CD4-positive, alpha-beta T cell treated with Interleukin-1 beta for 1 hour (primary cell): ENCODE measurements at regions not wholly inside any gene's neighbourhood (a gene's known extent, or its start where the extent isn't known, plus 50 kb on each side); places are given as distances from the start of the nearest gene placed in this dataset.

Experiments used
- DNase-seq, 2 donors: peaks; one replicate each; pipeline ENCODE4 v3.0.0-alpha.2; 2020 to 2022

DNA sequence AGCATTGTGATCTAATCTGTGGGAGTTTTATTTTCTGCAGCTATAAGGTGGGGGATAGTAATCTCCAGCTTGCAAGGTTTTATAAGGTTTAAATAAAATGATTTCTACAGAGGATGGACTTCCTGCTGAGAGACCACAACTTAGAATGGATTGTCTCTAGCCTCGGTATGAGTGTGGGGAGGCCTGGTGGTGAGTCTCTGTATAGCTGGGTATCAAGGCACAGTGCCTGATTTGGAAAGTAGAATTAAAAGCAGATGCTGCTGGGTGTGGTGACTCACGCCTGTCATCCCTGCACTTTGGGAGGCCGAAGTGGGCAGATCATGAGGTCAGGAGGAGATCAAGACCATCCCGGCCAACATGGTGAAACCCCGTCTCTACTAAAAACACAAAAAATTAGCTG is 162.0 kb upstream of the GATB start:
- no peak for DNase-seq

DNA sequence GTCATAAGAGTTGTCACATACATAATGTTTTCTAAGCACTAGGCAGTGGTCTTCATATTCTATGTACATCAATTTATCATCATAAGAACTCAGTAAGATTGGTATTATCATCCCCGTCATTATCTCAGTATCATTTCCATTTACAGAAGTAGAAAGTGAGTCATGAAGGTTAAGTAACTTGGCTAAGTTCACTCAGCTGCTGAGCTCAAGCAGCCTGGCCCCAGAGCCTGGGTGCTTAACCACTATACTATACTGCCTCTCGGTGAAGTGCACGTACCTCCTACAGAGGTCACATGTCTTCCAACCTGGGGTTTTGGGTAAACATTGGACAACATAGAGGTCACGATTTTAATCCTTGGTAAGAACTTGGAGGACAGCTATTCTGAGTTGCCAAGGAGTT is 161.5 kb upstream of the GATB start:
- DNase-seq, result no peak

DNA sequence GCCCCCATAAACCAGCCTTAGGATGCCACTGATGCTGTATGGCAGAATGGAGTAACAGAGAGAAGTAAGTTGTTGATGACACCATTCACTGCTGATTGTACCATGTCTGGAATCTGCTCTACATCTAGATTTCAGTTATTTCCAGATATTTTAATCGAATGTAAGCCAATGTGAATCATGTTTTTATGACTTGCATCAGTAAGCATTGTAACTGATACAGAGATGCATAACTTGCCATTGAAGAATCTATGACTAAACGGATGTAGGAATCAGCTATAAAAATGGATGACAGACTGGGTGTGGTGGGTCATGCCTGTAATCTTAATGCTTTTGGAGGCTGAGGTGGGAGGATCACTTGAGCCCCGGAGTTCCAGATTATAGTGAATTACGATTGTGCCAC is 161.0 kb upstream of the GATB start:
- DNase-seq, result no peak

DNA sequence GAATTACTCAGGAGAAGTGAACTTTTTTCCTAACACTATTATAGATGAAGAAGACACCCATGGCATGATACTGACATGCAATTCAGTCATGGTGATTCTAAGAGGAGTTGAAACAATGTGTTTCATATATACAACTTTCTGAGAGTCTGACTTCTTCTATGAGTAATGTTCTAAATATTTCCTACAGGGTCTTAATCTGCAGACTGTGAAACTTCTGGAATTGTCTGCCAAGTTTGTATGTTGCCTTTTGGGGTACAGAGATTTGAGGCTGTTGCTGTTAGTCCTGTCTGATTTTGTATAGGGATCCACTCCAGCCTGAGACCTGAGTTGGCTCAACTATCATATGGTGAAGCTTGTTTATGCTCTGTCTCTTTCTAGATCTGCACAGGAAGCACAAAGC is 160.6 kb upstream of the GATB start:
- DNase-seq, result no peak

DNA sequence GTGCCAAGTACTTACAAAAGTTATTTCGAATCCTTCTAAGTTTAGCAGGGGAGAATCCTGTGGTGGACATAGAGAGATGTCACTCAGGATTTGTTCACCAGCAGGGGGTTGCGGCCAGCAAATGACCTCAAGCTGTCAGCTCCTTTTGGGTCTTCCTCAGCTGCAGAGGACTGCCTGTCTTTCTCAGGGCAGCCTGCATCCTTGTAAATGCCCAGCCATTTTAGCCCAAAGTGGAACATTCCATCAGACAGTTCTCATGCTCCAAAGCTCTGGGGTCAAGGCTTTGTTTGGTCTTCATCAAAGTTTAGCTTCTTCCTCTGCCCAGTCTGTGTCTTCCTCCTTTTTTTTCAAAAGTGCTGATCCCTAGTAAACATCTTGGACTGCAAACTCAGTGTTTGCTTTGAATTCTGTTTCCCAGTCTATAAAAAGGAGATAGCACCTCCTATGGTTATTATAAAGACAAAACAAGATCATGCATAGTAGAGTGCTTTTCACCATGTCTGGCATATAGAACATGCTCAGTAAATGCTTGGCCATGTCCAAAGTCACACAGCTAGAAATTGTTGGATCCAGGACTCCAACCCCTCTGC is 156.4 kb upstream of the GATB start:
- no peak for DNase-seq

DNA sequence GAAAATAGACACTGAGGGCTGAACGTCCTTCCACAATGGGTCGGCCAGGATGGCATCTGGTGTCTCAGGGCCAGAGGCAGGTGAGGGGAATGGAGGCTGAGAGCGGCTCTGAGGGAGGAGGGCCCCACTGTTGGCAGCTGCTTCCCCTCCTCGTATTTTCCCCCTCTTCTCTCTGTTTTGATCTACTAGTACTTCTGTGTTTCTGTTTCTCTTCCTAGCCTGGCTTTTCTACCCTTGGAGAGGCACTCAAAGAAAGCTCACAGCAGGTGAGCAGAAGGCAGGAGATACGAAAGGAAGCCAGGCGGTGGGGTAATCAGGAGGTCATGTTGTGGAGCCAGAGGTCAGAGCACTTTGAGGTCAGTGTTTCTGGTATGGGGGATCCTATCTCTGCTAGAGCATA is 151.8 kb upstream of the GATB start:
- no peak for DNase-seq

DNA sequence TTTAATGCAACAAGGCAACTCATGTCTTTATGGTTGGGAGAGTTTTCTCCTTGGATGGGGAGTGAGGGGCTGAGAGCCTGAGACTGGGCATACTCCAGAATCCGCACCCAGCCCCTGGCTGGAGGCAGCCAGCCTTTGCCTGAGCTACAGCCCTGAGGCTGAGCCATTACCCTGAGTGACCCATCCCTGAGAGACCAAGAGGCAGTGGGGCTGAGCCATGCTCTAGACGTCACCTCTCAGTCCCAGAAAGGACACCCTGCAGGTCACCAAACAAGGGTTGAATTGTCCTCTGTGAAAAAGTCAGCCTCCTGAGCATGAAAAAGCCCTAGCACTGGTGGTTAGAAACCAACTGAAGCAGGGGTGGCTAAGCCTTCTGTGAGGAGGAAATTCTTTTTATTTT is 151.2 kb upstream of the GATB start:
- no peak for DNase-seq

DNA sequence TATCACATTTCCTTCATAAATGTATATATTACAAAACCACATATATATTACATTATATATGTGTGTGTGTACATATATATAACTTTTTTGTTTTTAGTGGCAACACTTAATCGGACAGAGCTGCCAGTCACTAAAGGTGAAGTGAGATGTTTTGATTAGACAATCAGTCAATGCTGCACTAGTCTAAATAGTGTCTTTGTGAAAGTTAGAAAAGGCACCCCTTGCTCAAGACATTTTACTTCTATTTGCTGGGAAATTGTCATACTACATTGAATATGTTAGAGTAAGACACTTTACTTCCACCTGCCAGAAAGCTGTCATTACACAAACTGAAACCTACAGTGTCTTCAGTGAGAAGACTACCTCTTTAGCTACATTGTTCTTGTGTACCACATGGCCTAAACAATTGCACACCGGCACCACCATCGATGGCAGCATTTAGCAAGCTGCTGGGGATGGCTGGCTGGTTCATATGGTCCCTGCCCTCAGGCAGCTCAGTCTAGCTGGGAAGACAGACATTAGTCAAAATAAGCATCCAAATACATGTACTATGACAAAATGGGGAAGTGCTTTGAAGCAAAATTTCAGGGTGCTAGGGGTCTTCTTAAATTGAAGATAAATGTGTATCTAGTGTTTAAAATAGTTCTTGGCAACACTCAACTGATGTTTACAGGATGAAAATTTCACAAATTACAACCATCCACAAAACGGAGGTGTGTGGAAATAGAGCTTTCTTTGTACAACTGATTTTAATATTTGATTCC is 148.1 kb upstream of the GATB start:
- no peak for DNase-seq

DNA sequence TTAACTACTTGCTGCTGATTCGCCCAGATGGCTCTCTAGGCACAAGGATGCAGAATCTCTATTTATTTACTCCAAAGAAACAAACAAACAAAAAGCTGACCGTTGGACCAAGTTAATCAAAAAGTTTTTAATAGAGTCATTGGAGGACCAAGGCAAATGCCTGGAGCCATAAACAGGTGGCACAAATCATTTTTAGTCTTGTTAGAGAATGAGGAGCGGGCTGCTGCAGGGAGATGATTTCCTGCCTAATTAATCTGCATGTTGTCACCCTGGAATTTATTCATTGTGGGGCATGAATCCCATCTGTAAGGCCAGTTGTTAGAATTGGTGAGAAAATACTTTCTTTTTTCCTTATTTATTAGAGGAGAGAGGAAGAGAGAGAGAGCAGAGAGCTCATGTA is 147.4 kb upstream of the GATB start:
- DNase-seq, result no peak

DNA sequence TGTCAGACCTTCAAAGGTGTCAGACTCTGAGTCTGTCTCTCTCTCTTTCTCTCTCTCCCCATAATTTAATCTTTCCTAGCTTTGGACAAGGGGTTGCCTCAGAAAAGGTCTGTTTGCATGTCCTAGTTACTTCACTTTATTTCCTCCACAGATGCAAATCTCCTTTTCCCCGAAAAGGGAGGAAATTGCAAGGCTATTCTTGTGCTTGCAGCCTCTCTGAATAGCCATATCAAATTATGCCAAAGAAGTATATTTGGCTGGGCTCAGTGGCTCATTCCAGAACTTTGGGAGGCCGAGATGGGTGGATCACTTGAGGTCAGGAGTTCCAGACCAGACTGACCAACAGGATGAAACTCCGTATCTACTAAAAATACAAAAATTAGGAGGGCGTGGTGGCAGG is 145.6 kb upstream of the GATB start:
- DNase-seq, result no peak

DNA sequence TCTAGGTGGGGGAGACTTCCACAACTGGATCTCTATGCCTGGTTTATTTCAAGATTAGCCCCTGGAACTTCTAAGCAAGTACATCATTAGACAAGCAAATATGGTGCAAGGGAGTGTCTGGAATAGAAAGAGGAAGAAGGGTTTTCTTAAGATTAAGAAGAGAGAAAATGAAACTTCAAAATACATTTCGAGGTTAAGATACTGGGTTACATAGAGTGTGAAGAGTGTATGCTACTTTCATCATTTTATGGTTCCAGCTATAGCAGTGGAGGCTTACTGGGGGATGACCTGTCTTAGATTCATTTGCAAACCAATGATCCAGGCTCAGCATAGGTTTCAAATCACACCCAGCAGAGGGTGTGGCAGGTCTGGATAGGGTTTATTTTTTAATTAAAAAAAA is 144.4 kb upstream of the GATB start:
- no peak for DNase-seq

DNA sequence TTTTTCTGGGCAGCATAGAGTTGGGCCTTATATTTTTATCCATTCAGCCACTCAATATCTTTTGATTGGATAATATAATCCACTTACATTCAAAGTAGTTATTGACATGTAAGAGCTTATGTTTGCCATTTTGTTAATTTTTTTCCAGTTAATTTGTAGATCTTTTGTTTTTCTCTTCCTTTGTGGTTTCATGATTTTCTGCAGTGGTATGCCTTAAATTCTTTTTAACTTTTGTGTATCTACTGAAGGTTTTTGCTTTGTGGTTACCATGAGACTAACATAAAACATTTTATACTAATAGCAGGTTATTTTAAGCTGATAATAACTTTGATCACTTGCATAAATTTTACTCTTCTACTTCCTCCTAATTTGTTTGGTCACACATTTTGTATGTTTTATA is 140.8 kb upstream of the GATB start:
- no peak for DNase-seq

DNA sequence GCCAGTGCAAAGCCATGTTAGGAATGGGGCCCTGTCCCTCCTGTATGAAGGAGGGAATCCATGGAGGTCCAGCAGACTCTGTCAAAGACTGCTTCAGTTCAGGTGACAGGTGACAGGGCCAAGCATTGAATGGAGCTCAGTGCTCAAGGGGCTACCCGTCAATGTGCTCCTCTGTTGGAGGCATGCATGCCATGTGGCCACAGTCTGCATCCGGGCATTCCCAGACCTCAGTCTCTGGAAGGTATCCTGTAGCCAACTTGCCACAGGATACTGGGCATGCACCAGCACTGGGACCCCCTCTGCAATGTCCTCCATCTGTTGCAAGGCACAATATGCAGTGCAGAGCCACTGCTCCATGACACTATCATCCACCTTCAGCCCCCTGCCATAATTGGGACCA is 136.1 kb upstream of the GATB start:
- no peak for DNase-seq

DNA sequence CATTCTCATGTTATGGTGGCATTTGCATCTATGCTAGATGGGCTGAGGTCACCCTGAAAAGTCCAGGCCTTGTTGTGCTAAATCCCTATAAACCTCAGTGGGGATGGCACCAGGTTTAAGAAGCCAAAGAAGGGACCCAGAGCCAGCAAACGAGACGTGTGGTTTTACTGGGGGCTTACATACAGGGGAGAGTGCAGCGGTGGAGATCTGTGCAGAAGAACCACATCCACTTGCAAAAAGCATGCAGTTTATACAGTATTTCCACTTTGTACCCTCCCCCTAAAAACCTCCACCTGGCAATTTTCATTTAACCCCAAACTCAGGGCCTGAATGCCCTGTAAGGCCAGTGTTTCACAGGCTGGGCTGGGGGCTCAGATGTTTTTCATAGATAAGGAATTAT is 134.9 kb upstream of the GATB start:
- no peak for DNase-seq

DNA sequence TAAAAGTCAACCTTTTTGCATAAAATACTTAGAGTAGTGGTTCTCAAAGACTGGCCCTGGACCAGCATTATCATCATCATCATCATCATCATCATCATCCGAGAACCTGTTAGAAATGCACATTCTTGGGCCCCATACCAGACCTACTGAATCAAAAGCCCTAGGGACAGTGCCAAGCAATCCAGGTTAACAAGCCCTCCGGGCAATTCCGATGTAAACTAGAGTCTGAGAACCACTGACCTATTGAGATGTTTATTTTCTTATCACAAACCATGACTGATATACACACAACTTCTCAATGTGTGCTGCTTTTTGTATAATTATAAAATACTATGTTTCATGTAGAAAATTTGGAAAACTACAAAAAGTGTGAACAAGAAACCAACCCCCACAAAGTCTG is 133.4 kb upstream of the GATB start:
- no peak for DNase-seq

DNA sequence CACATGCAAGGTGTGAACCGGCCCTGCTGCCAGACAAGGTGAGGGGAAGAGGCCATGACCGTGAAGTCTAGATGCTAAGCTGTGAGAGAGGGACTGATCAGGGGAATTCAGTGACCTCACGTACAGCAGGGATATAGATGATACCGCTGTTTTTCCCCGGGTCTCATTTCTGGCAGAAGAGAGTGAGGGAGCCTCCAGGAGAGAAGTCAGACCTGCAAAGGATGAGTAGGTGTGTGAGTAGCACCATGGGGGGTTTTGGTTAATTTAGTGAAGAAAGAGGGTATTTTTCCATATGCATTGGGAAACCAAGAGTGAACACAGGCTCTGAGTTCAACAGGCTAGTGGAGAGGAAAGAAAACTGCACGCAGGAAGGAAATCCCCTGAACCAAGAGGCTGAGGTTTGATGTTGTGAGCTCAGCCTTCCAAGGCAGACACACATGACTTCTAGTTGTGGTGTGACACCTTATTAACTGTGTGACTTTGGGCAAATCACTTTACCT is 127.6 kb upstream of the GATB start:
- peak in 1 of 2 donors; percentile 7 for DNase-seq

DNA sequence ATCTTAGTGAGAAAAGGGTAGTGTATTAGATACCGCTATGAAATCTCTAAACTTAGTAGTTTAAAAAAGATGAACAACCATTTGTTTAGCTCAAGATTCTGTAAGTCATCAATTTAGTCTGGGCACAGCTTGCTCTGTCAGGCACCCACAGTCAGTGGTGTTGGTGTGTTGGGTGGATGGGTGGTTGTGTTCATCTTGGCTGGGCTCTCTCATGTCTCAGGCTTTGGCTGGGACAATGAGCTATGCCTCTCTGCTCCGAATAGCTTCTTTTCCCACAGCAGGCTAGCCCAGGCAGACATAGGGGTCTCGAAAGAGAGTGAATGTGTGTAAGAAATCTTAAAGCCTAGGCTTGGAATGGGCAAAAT is 127.0 kb upstream of the GATB start:
- DNase-seq, result no peak

DNA sequence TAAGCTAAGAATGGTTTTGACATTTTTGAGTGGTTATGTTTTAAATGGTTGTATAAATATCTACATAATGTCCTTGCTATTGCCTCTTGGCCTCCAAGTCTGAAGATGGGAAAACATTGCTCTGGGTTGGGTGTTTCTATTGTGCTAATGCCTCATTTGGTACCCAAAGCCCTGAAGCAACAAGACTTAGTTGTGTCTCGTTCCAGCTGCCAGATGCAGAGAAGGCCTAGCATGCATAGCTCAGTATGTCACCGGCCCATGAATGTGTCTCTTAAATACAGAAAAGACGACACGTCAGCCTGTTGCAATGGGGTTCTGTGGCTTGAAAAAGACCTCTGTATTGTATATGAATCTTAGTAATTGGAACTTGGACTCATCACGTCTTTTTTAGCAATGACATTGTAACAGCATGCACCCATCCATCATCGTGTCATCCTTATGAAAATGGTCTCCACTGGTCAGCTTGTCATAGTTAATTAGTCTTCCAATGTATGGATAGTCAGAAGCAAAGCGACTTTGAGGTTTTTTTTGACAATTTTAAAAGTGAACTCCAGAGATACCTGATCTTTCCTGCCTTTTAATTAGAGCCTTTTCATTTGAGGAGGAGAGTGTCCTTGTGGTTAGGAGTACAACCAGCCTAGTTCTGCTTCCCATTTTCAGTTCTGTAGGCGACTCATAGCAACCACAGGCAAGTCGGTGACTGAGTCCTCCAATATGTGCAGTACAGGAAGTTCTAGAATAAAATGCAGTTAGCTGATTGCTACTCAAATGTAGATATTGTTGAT is 126.4 kb upstream of the GATB start:
- DNase-seq, result peak in 1 of 2 donors; percentile 18

DNA sequence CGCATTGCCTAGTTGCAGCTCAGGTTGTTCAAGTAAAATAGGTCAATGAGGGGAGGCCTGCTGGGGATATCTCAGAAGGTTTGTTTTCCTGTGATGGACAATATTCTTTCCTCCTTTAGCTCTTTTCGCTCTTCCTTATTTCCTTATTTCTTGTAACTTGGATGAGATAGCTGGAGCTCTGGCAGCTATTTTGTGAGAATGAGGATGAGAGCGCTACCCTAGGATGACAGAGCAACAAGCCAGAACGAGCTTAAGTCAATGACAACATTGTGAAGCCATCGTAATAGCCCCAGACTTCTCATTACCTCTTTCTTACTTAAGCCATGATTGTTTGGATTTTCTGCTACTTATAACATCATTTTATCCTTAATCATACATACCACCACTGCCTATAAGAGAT is 124.3 kb upstream of the GATB start:
- no peak for DNase-seq

DNA sequence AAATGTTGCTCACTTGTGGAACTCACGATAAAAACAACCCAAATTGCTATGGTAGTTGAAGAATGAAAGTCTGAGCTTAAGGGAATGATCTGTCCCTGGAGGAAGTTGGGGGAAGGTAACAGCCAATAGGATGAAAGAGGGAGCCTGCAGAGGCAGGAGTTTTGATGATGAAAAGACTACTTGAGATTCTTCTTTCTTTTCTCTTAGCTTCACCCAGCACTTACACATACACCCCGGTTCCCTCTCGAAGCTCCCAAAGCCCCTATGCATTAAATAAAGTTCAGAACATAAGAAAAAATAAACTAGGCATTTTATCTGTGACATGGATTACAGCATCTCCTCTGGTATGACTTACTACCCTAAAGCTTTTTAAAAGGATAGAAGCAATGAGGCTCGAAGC is 122.9 kb upstream of the GATB start:
- DNase-seq, result no peak

DNA sequence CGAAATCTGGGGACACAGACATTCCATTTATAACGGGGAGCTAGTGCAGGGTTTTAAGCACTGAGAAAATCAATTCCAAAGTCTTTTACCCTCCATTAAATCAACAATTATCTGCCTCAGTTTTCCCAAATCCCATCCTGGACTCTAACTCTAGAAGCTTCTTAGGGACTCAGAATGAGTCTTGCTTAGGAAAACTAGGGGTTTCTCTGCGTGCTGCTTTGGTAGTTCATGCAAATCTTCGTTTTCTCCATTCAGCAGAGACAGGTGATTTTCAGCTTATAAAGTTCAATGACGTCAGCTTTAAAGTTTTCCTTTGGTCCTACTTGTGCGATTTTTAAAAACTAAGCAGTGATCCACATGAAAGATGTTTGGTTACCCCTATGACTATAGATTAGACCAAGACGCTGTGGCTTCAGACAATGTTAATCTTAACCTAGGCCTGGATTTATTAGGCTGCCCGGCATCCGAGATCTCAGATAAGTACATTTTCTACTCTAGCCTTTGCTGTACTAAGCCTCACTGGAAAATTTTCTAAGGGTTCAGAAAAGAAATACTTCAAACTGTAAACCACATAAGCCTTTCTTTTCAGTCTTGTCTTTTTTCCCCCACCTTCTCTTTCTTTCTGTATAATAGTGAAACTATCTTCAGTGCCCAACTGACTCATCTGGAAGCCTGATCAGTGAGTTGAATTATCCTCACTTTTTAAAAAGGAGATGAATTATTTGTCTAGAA is 121.4 kb upstream of the GATB start:
- DNase-seq, result no peak

DNA sequence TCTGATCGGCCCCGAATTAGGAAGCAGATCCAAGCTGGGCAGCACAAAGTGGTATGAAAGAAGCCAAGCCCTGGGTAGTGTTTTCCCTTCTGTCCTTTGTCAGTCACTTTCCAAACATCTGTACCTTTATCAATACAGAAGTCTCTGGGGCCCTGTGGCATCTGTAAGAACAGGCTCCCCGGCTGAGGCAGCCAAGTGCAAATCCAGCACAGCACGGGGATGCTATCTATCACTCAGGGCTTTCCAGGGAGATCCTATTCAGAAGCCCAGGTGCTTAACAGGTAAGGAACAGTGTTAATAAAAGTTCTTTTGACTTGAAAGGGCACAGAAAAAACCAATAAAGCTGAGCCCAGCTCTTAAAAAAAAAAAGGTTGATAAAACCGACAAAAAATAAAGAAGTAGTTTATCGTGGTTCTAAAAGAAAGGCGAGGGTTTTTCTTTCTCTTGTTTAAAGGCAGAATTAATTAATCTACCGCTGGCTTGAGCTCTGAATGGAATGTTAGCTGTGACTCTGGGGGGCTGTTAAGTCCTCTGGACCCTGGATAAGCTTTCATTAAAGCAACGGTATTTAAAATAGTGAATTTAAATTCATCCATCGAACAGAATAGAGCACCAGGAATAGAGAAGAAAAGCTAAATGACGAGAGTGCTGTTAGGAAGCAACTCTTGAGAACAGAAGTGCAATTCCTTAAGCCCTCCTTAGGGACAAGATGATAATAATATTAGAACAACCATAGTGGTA is 119.1 kb upstream of the GATB start:
- DNase-seq, result no peak
